Mucosa of stomach (tissue), 1 donor: ENCODE measurements at regions not wholly inside any gene's neighbourhood (a gene's known extent, or its start where the extent isn't known, plus 50 kb on each side); places are given as distances from the start of the nearest gene placed in this dataset.

ENCODE experiments used
- H3K27me3 ChIP-seq: one replicate; pipeline ENCODE4 v1.7.0; 2013; ENCODE audit warnings: mild to moderate bottlenecking, low read length; ENCODE audit not compliant: control insufficient read depth, insufficient read depth
- H3K36me3 ChIP-seq: one replicate; pipeline ENCODE4 v1.7.0; 2013; ENCODE audit warnings: low read length; ENCODE audit not compliant: control insufficient read depth, insufficient read depth
- H3K4me1 ChIP-seq: one replicate; pipeline ENCODE4 v1.7.0; 2013; ENCODE audit warnings: mild to moderate bottlenecking, low read length; ENCODE audit not compliant: control insufficient read depth, insufficient read depth
- H3K4me3 ChIP-seq: one replicate; pipeline ENCODE4 v1.7.0; 2013; ENCODE audit warnings: low read length
- H3K9ac ChIP-seq: one replicate; pipeline ENCODE4 v1.7.0; 2013; ENCODE audit warnings: mild to moderate bottlenecking, low read length, moderate library complexity
- H3K9me3 ChIP-seq: one replicate; pipeline ENCODE4 v1.7.0; 2013; ENCODE audit warnings: mild to moderate bottlenecking, low read length, moderate library complexity; ENCODE audit not compliant: control insufficient read depth
- donor health status: Pancreatic carcinoma.

DNA sequence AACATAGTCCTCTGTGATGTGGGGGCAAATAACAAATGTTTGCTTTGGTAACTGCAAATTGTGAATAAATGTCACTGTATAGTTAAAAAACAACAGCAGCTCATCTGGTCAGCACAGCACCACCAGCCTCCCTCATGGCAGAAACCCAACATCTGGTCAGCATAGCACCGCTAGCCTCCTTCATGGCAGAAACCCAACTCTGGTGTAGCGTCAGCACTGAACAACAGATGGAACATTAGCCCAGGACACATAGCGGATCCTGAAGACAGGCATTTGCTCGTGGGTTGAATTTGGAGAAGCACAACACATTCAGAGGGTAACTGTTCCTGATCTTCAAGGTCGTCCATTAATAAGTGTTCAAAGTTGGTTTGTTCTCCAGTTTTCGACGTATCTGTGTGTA is 265.9 kb downstream of the DLL1 start:
- Histone ChIP-seq H3K9ac (no peak overlapping the region), H3K4me3 (no peak overlapping the region), H3K9me3 (no peaks in the 10 kb centered on the region), H3K27me3 (peaks cover 9% of the 10 kb centered on the region), H3K4me1 (peaks cover 24% of the 10 kb centered on the region), H3K36me3 (no peaks in the 10 kb centered on the region)

DNA sequence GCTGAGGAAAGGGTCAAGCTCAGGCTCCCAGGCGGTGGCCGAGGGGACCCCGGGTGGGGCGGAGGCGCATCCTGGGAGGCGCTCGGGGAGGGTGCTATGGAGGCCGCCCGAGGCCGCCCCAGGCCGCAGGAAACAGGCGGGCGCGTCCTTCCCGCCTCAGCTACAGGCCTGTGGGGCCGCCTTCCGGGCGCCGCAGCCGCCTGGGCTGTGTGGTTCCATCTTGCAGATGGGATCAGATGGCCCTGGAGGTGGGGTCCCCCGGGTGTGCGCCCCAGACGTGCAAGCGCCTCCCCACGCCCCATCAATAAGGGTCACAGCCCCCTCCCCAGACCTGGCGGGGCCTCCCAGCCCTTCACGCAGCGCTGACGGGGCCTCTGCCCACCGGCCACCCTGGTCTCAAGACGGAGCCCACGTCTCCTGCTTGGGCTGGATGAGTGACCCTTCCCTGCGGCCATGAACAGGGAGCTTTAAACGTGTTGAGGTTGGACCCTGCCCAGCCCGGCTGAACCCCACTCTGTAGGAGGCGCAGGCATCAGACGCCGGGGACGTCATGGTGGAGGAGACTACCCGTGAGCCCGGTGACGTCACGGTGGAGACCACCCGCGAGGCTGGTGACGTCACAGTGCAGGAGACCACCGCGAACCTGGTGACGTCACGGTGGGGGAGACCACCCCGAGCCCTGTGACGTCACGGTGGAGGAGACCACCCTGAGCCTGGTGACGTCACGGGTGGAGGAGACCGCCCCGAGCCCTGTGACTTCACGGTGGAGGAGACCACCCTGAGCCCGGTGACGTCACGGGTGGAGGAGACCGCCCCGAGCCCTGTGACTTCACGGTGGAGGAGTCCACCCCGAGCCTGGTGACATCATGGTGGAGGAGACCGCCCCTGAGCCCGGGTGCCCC is 267.0 kb downstream of the DLL1 start:
- Histone ChIP-seq H3K36me3 (no peaks in the 10 kb centered on the region), H3K4me1 (peaks cover 24% of the 10 kb centered on the region), H3K27me3 (peaks cover 9% of the 10 kb centered on the region), H3K9me3 (no peaks in the 10 kb centered on the region), H3K9ac (no peak overlapping the region), H3K4me3 (no peak overlapping the region)

DNA sequence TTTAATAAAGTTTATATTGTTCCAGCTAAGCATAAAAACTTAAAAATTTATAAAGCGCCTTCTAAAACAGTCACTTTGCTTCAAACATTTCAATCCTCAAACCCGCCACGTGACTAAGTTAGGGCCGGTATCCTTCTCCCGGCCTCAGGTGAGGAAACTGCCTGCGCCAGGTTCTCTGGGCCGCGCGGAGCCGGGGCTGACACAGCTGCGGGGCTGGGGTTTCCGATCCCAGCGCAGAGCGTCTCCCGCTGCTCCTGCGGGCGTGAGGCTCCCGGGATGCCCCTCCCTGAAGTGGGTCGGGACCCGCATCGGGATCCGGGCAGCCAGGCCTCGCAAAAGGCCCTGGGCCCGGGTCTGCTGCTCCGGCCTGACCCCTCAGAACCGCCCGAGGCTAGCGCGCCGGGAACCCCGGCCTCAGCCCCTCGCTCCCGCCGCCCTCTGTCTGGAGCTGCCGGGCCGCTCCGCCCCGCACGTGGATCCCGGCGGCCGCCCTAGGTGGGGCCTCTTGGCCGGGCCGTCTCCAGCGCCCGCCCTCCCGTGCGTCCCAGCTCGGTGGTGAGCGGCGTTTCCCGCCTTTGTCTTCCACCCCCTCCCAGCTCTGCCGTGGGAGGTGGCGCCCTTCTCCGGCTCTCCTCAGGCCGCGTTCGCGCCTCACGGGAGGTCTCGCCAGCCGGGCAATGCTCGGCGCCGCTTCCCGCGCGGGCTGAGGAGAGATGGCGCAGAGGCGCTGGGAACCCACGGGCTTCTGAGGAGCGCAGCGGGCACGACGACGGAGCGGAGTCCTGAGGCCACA is 267.9 kb downstream of the DLL1 start:
- Histone ChIP-seq H3K9me3 (no peaks in the 10 kb centered on the region), H3K27me3 (peaks cover 9% of the 10 kb centered on the region), H3K36me3 (no peaks in the 10 kb centered on the region), H3K9ac (no peak overlapping the region), H3K4me3 (no peak overlapping the region), H3K4me1 (peaks cover 20% of the 10 kb centered on the region)

DNA sequence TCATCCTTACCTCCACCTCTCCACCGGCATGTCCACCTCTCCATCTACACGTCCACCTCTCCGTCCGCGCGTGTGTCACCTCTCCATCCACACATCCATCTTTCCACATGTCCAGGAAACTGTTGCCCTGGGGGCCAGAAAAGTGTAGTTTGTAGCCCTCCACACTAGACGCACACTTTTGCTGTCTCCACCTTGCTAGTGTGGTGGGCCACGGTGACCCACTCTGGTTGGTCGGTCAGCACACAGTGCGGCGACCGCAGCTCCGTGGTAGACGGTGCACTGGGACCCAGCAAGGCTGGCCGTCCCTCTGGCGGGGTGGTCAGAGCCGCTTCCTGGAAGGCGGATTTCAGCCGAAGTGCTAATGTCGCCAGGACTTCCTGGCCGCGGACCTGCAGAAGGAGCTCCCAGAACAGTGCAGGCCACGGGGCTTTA is 268.6 kb downstream of the DLL1 start:
- H3K27me3 ChIP-seq: peaks cover 9% of the 10 kb centered on the region
- no peak overlapping the region for H3K4me3 ChIP-seq
- peaks cover 20% of the 10 kb centered on the region for H3K4me1 ChIP-seq
- no peaks in the 10 kb centered on the region for H3K9me3 ChIP-seq
- no peaks in the 10 kb centered on the region for H3K36me3 ChIP-seq
- no peak overlapping the region for H3K9ac ChIP-seq

DNA sequence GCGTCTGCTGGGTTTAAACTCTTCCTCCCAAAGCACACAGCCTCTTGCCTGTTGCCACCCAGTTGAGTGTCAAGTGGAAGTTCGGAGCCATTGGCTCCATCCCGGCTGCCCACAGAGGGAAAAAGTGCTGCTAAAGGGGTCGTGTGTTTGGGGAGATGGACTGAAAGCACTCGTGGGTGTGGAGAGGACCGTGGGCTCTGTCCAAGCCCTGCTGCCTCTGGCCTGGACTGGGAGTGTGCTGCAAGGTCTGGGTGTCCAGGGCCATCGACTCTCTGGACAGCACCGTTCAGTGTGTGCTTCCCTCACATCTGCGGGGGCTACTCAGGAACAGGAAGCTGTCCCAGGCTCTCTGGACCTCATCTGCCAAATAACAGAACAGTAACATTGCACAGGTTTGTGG is 269.3 kb downstream of the DLL1 start:
- Histone ChIP-seq H3K4me3 (no peak overlapping the region), H3K9ac (no peak overlapping the region), H3K4me1 (peaks cover 13% of the 10 kb centered on the region), H3K36me3 (no peaks in the 10 kb centered on the region), H3K9me3 (no peaks in the 10 kb centered on the region), H3K27me3 (peaks cover 9% of the 10 kb centered on the region)

DNA sequence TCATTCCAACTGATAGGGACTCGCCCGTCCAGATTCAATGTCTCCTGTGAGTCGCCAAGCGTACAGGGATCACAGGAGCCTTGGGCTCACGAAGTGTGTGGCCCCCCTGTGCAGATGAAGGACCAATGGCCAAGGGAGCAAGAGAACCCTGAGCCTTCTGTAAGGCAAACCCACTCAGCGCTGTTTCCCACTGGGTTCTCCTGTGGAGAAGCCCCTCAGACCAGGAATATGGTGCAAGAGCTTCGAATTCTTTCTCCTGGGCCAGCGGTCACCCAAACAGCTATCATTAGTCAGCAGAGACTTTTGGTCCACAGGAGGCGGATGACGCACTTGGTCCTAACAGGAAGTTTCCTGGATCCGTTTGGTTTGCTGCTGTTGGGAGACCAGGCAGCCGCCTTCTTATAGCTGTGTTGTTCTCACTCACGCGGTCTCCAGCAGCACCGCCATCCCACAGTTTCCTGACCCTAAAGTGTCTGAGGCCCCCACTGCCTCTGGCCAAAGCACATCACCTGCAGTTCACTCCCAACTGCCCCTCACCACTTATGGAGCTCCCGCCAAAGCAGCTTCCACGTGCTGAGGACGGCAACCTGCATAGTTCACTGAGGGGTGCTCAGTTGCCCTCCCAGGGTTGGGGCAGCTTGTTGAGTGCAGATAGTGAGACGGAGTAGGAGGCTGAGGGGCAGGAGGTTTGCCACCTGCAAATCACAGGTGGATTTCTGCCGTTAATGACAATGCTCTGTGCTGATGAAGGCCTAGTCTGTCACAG is 268.6 kb downstream of the ERMARD start:
- no peak overlapping the region for H3K4me3 ChIP-seq
- no peaks in the 10 kb centered on the region for H3K9me3 ChIP-seq
- no peaks in the 10 kb centered on the region for H3K36me3 ChIP-seq
- H3K27me3 ChIP-seq: peaks cover 15% of the 10 kb centered on the region
- no peak overlapping the region for H3K9ac ChIP-seq
- no peaks in the 10 kb centered on the region for H3K4me1 ChIP-seq

DNA sequence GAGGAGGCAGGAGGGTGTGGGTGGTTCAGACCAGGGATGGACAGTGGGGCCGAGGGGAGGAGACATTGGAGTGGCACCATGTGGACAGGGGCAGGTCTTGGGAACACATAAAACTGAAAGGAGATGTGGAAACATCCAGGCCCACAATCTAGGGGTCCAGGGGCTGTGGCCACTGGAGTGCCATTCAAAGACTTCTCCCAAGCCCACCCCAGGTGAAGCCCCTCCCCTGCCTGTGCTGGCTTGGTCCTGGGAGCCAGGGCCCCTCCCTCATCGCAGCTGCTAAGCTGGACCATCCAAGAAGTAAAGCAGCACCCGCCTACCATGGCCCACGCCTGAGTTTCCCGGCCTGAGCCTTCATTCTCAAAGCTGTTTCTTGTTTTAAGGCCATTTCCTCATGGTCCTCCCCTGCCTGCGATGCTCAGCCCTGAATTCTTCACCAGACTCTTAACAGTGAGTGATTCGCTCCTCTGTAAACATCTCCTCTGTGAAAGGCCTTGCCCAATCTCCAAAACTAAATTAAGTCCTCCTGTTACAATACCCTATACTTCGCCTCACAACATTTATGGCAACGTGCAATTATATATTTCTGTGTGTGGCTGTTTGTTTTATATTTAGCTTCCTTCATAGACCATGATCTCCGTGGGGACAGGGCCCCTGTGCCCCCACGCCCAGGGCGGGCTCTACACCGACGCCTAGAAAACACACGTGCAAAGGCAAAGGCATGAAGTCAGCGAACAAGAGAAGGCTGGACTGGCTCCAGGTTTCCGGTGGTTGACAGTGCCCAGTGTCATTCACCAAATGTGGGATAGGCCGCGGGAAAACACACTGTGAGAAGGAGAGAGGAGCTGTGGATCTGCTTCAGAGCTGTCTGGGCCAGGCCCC is 267.8 kb downstream of the ERMARD start:
- no peaks in the 10 kb centered on the region for H3K9me3 ChIP-seq
- peaks cover 16% of the 10 kb centered on the region for H3K27me3 ChIP-seq
- no peaks in the 10 kb centered on the region for H3K36me3 ChIP-seq
- H3K9ac ChIP-seq: no peak overlapping the region
- no peaks in the 10 kb centered on the region for H3K4me1 ChIP-seq
- H3K4me3 ChIP-seq: no peak overlapping the region

DNA sequence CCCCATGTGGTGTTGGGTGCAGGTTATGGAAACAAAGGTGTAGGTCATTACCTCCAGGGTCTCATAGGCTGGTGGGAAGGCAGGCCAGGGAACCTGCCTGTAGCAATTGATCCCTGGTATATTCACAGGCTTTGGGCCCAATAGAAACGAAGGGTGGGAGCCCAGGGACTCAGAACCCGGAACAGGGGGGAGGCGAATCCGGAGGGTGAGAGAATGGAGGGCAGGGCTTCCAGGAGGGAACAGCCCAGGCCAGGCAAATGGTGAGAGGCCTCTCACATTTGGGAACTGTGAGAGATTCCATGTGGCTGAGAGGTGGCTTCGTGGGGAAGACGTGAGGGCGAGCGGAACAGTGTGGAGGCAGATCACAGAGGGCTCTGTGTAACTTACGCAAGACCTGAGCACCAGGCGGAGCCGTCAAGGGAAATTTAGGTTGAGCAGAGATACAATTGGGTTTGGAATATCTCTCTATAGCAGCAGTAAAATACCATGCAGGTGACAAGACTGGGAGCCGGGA is 267.1 kb downstream of the ERMARD start:
- peaks cover 14% of the 10 kb centered on the region for H3K27me3 ChIP-seq
- no peaks in the 10 kb centered on the region for H3K9me3 ChIP-seq
- no peaks in the 10 kb centered on the region for H3K4me1 ChIP-seq
- H3K9ac ChIP-seq: no peak overlapping the region
- no peaks in the 10 kb centered on the region for H3K36me3 ChIP-seq
- no peak overlapping the region for H3K4me3 ChIP-seq

DNA sequence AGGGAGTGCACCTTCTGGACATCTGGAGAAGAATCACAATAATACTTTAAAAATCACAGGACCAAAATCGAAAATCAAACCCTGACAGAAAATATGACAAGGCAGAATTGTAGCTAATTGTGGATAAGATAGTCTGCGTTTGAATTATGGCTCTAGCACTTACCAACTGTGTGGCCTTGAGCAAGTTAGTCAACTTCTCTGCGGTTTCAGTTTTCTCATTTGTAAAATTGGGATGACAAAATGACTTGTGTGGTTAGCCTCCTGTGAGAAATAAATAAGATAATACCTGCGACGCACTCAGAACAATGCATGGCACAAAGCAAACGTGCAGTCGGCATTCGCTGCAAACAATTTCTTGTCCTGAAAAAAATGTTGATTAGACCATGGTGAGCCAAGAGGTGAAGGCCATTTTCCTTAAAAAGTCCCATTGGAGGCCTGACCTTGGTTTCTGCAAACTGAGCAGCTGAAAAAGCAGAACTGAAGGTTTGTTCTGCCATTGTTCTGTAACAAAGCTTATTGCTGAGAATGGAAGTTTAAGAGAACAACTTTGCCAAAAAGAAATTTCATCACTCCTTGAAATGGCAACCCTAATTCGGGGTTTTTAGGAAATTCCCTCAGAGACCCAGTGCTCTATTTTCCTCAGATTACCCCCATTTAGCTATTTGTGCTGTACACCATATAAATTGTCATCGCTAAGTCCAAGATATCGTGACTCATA is 266.3 kb downstream of the ERMARD start:
- H3K9ac ChIP-seq: no peak overlapping the region
- peaks cover 7% of the 10 kb centered on the region for H3K27me3 ChIP-seq
- H3K4me3 ChIP-seq: no peak overlapping the region
- H3K4me1 ChIP-seq: no peaks in the 10 kb centered on the region
- no peaks in the 10 kb centered on the region for H3K36me3 ChIP-seq
- H3K9me3 ChIP-seq: no peaks in the 10 kb centered on the region

DNA sequence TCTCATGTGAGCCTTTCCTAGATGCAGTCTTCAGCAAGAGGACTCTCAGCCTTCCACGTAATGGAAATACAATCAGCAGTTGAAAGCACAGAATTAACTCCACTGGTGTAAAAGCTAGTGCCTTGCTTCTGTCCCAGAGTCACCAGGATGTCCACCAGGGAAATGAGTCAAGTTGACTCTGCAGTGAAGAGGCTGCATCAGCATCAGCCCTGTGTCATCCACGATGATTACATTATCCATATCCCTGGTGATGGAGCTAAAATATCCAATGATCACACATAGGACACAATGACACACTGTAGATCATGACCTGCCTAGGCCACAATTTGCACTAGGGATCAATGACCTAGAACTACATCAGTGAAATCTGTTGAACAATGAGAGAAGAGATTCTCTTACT is 262.4 kb downstream of the ERMARD start:
- no peak overlapping the region for H3K9ac ChIP-seq
- H3K4me3 ChIP-seq: no peak overlapping the region
- no peaks in the 10 kb centered on the region for H3K36me3 ChIP-seq
- H3K27me3 ChIP-seq: peaks cover 7% of the 10 kb centered on the region
- H3K9me3 ChIP-seq: no peaks in the 10 kb centered on the region
- no peaks in the 10 kb centered on the region for H3K4me1 ChIP-seq

DNA sequence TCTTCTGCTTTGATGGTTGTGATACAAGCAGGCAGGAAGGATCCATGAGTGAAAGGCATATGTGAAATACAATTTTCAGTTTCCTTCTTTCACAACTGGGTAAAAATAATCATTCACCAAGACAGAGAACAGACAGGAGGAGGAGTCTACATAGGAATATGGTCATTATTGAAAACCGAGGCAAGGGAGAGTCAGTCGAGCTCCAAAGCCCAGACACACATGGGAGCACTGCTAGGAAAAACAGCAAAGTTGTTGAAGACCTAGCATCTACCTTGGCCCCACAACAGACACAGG is 260.6 kb downstream of the ERMARD start:
- Histone ChIP-seq H3K9ac (no peak overlapping the region), H3K4me1 (peaks cover 8% of the 10 kb centered on the region), H3K27me3 (peaks cover 7% of the 10 kb centered on the region), H3K4me3 (no peak overlapping the region), H3K9me3 (no peaks in the 10 kb centered on the region), H3K36me3 (no peaks in the 10 kb centered on the region)
